Liver (tissue), 8 donors: ENCODE measurements at regions not wholly inside any gene's neighbourhood (a gene's known extent, or its start where the extent isn't known, plus 50 kb on each side); places are given as distances from the start of the nearest gene placed in this dataset.

ENCODE experiments used
- DNase-seq: peaks from one replicate; pipeline ENCODE4 v3.0.0-alpha.2; 2017; ENCODE audit warnings: low spot score
- H3K27ac ChIP-seq, 2 donors: one replicate each; pipeline ENCODE4 v1.7.0; 2013; ENCODE audit warnings: inconsistent platforms in 2 of 2, low read length in 2 of 2, control low read depth in 1 of 2, low read depth in 1 of 2, mild to moderate bottlenecking in 1 of 2
- H3K27me3 ChIP-seq, 4 donors: one replicate each; pipeline versions ENCODE4 v1.6.1 to v1.7.0; 2013; ENCODE audit warnings: low read length in 3 of 4, inconsistent platforms in 1 of 4, mild to moderate bottlenecking in 1 of 4, moderate library complexity in 1 of 4; ENCODE audit not compliant: control insufficient read depth in 4 of 4, insufficient read depth in 4 of 4
- H3K36me3 ChIP-seq, 4 donors: one replicate each; pipeline versions ENCODE4 v1.6.1 to v1.7.0; 2013; ENCODE audit warnings: low read length in 3 of 4, mild to moderate bottlenecking in 3 of 4, low read depth in 1 of 4, moderate library complexity in 1 of 4; ENCODE audit not compliant: control insufficient read depth in 4 of 4, insufficient read depth in 3 of 4
- H3K4me1 ChIP-seq, 4 donors: one replicate each; pipeline versions ENCODE4 v1.6.1 to v1.7.0; 2013; ENCODE audit warnings: low read length in 3 of 4, mild to moderate bottlenecking in 3 of 4, moderate library complexity in 1 of 4; ENCODE audit not compliant: control insufficient read depth in 4 of 4, insufficient read depth in 4 of 4
- H3K4me3 ChIP-seq, 3 donors: one replicate each; pipeline versions ENCODE4 v1.6.1 to v1.7.0; 2013; ENCODE audit warnings: low read length in 3 of 3, control low read depth in 1 of 3, low read depth in 1 of 3, mild to moderate bottlenecking in 1 of 3
- H3K9ac ChIP-seq, 2 donors: one replicate each; pipeline ENCODE4 v1.7.0; 2013; ENCODE audit warnings: low read length in 2 of 2, mild to moderate bottlenecking in 2 of 2, moderate library complexity in 2 of 2, control low read depth in 1 of 2, low read depth in 1 of 2
- H3K9me3 ChIP-seq, 4 donors: one replicate each; pipeline versions ENCODE4 v1.6.1 to v1.7.0; 2013; ENCODE audit warnings: low read length in 3 of 4; ENCODE audit not compliant: control insufficient read depth in 4 of 4
- CTCF ChIP-seq: fragments of 150-350 bp; IDR thresholded peaks from 2 replicates; pipeline ENCODE4 v1.5.1; 2017; ENCODE audit warnings: improper control_type of control experiment, low read depth, low read length; ENCODE audit not compliant: missing input control
- EGR1 ChIP-seq, 2 donors: IDR thresholded peaks; 2 replicates each; pipeline ENCODE4 v1.6.1; 2016 to 2018; ENCODE audit warnings: antibody characterized with exemption in 2 of 2, low read depth in 2 of 2
- FOXA1 ChIP-seq: IDR thresholded peaks from 2 replicates; pipeline ENCODE4 v1.6.1; 2016; ENCODE audit warnings: antibody characterized with exemption
- FOXA2 ChIP-seq: IDR thresholded peaks from 2 replicates; pipeline ENCODE4 v1.6.1; 2016; ENCODE audit warnings: antibody characterized with exemption
- GABPA ChIP-seq, 2 donors: IDR thresholded peaks in 1 of 2; conservative IDR thresholded peaks in 1 of 2; 2 replicates each; pipeline ENCODE4 v1.6.1; 2016; ENCODE audit warnings: antibody characterized with exemption in 2 of 2, mild to moderate bottlenecking in 1 of 2, moderate library complexity in 1 of 2
- HNF4A ChIP-seq, 2 donors: conservative IDR thresholded peaks; 2 replicates each; pipeline ENCODE4 v1.6.1; 2016; ENCODE audit warnings: antibody characterized with exemption in 2 of 2, mild to moderate bottlenecking in 2 of 2
- HNF4G ChIP-seq: IDR thresholded peaks from 2 replicates; pipeline ENCODE4 v1.6.1; 2016; ENCODE audit warnings: antibody characterized with exemption
- JUND ChIP-seq, 2 donors: IDR thresholded peaks; 2 replicates each; pipeline ENCODE4 v1.6.1; 2016; ENCODE audit warnings: antibody characterized with exemption in 2 of 2
- MAX ChIP-seq: IDR thresholded peaks from 2 replicates; pipeline ENCODE4 v1.6.1; 2016; ENCODE audit warnings: antibody characterized with exemption
- NR2F2 ChIP-seq: IDR thresholded peaks from 2 replicates; pipeline ENCODE4 v1.6.1; 2016; ENCODE audit warnings: antibody characterized with exemption
- RAD21 ChIP-seq, 2 donors: IDR thresholded peaks; 2 replicates each; pipeline ENCODE4 v1.6.1; 2016; ENCODE audit warnings: antibody characterized with exemption in 2 of 2, mild to moderate bottlenecking in 2 of 2
- RXRA ChIP-seq, 2 donors: IDR thresholded peaks; 2 replicates each; pipeline ENCODE4 v1.6.1; 2017 to 2018; ENCODE audit warnings: antibody characterized with exemption in 2 of 2, mild to moderate bottlenecking in 1 of 2
- SP1 ChIP-seq: IDR thresholded peaks from 2 replicates; pipeline ENCODE4 v1.6.1; 2018; ENCODE audit warnings: antibody characterized with exemption, mild to moderate bottlenecking
- TAF1 ChIP-seq: conservative IDR thresholded peaks from 2 replicates; pipeline ENCODE4 v1.6.1; 2016; ENCODE audit warnings: antibody characterized with exemption, mild to moderate bottlenecking
- YY1 ChIP-seq: IDR thresholded peaks from 2 replicates; pipeline ENCODE4 v1.6.1; 2016; ENCODE audit warnings: antibody characterized with exemption, mild to moderate bottlenecking
- WGBS: extraction: QIAGEN DNeasy Blood & Tissue Kit; methylation state at CpG from one replicate; pipeline ENCODE4 v1.1.7; 2013; 5-methylcytosine and 5-hydroxymethylcytosine counted together
- TF ChIP-seq, protein P1 (sequence below): IDR thresholded peaks from 2 replicates; pipeline ENCODE4 v1.6.1; 2016; ENCODE audit warnings: antibody characterized with exemption
- TF ChIP-seq, protein P2 (sequence below): IDR thresholded peaks from 2 replicates; pipeline ENCODE4 v1.6.1; 2016; ENCODE audit warnings: antibody characterized with exemption, mild to moderate bottlenecking
- TF ChIP-seq, protein P3 (sequence below): IDR thresholded peaks from 2 replicates; pipeline ENCODE4 v1.6.1; 2016; ENCODE audit warnings: antibody characterized with exemption
- donor health status: healthy.
- donor health status: healthy.
- donor health status: healthy.
- donor health status: healthy.
- donor health status: healthy.

DNA sequence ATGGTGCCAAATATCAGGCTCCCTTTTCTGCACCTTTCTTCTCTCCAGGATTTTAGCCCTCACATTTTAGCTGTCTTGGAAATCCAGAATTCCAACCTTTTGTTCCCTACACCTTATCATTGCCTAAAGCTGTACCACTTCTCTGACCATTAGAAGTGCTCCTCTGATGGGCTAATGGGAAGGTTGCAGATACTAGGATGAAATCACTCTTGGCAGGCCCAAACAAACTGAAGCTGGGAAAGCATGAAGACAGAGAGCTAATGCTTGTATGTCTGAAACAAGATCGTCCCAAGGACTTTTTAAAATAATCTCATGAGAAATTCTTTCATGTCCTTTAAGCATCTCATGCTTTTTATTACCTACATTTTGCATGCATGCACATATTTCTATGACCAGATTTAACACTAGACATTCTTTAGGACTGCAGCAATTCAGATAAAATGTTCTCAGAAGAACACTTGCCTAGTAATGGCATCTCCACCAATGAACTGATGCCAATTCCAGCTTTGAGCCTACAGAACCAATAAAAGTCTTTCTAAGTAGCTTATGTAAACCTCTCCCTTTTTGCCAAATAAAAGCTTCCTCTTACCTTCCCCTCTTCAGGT lies 98.4 kb upstream of the OSR1 start:
- TF ChIP-seq SP1 (no peak), FOXA2 (no peak), JUND (IDR thresholded peaks at IDR 0.05) (no peak), HNF4G (no peak), YY1 (no peak), FOXA1 (no peak), EGR1 (IDR thresholded peaks at IDR 0.05; ENCODE audit: low read depth in 2 of 2) (no peak), CTCF (no peak), RXRA (IDR thresholded peaks at IDR 0.05) (no peak), NR2F2 (no peak), GABPA (IDR thresholded peaks at IDR 0.05 in 1 of 2, conservative IDR thresholded peaks at IDR 0.05 in 1 of 2) (no peak), TAF1 (no peak), RAD21 (IDR thresholded peaks at IDR 0.05) (no peak), HNF4A (conservative IDR thresholded peaks at IDR 0.05) (no peak), MAX (no peak)
- TF ChIP-seq, protein P1, sequence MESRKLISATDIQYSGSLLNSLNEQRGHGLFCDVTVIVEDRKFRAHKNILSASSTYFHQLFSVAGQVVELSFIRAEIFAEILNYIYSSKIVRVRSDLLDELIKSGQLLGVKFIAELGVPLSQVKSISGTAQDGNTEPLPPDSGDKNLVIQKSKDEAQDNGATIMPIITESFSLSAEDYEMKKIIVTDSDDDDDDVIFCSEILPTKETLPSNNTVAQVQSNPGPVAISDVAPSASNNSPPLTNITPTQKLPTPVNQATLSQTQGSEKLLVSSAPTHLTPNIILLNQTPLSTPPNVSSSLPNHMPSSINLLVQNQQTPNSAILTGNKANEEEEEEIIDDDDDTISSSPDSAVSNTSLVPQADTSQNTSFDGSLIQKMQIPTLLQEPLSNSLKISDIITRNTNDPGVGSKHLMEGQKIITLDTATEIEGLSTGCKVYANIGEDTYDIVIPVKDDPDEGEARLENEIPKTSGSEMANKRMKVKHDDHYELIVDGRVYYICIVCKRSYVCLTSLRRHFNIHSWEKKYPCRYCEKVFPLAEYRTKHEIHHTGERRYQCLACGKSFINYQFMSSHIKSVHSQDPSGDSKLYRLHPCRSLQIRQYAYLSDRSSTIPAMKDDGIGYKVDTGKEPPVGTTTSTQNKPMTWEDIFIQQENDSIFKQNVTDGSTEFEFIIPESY = no peak
- TF ChIP-seq, protein P2, sequence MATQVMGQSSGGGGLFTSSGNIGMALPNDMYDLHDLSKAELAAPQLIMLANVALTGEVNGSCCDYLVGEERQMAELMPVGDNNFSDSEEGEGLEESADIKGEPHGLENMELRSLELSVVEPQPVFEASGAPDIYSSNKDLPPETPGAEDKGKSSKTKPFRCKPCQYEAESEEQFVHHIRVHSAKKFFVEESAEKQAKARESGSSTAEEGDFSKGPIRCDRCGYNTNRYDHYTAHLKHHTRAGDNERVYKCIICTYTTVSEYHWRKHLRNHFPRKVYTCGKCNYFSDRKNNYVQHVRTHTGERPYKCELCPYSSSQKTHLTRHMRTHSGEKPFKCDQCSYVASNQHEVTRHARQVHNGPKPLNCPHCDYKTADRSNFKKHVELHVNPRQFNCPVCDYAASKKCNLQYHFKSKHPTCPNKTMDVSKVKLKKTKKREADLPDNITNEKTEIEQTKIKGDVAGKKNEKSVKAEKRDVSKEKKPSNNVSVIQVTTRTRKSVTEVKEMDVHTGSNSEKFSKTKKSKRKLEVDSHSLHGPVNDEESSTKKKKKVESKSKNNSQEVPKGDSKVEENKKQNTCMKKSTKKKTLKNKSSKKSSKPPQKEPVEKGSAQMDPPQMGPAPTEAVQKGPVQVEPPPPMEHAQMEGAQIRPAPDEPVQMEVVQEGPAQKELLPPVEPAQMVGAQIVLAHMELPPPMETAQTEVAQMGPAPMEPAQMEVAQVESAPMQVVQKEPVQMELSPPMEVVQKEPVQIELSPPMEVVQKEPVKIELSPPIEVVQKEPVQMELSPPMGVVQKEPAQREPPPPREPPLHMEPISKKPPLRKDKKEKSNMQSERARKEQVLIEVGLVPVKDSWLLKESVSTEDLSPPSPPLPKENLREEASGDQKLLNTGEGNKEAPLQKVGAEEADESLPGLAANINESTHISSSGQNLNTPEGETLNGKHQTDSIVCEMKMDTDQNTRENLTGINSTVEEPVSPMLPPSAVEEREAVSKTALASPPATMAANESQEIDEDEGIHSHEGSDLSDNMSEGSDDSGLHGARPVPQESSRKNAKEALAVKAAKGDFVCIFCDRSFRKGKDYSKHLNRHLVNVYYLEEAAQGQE = no peak
- TF ChIP-seq, protein P3, sequence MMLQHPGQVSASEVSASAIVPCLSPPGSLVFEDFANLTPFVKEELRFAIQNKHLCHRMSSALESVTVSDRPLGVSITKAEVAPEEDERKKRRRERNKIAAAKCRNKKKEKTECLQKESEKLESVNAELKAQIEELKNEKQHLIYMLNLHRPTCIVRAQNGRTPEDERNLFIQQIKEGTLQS = no peak
- Histone ChIP-seq H3K4me3 (no peak overlapping the region), H3K27me3 (peaks cover 0 to 3% (median 0%) of the 10 kb centered on the region in 4 donors), H3K27ac (no peak overlapping the region), H3K9ac (no peak overlapping the region), H3K9me3 (peaks cover 0 to 4% (median 2%) of the 10 kb centered on the region in 4 donors), H3K36me3 (no peaks in the 10 kb centered on the region), H3K4me1 (no peaks in the 10 kb centered on the region)
- 70% methylated on average over 1 of the region's 1 CpG for WGBS
- no peak for DNase-seq
